GM23248 (cell line): ENCODE measurements at regions not wholly inside any gene's neighbourhood (a gene's known extent, or its start where the extent isn't known, plus 50 kb on each side); places are given as distances from the start of the nearest gene placed in this dataset.
"Not testable (repeated sequence)": the region's sequence is repeated elsewhere in the genome, so short reads cannot be mapped to it uniquely, and the experiment has no call there.

Experiments used
- DNase-seq: peaks from one replicate; pipeline ENCODE4 v3.0.0-alpha.2; 2015
- H2AFZ ChIP-seq: fragments of 200-600 bp; sonication (generic); 2 replicates; pipeline ENCODE4 v1.6.1; 2016; ENCODE audit warnings: antibody characterized with exemption
- H3F3A ChIP-seq: fragments of 200-600 bp; sonication (generic); 2 replicates; pipeline ENCODE4 v1.6.1; 2016; ENCODE audit warnings: mild to moderate bottlenecking, antibody characterized with exemption, mixed run types; ENCODE audit not compliant: insufficient read depth
- H3K27ac ChIP-seq: fragments of 200-600 bp; sonication (generic); 2 replicates; pipeline ENCODE4 v1.5.1; 2016; ENCODE audit warnings: mild to moderate bottlenecking
- H3K27me3 ChIP-seq: fragments of 200-600 bp; sonication (generic); replicated peaks from 2 replicates; pipeline ENCODE4 v1.6.1; 2016; ENCODE audit warnings: mild to moderate bottlenecking; ENCODE audit not compliant: insufficient read depth
- H3K36me3 ChIP-seq: fragments of 200-600 bp; sonication (generic); 2 replicates; pipeline ENCODE4 v1.6.1; 2016; ENCODE audit warnings: low read depth, mild to moderate bottlenecking
- H3K4me1 ChIP-seq: fragments of 200-600 bp; sonication (generic); 2 replicates; pipeline ENCODE4 v1.6.1; 2016; ENCODE audit warnings: mild to moderate bottlenecking; ENCODE audit not compliant: insufficient read depth
- H3K4me2 ChIP-seq: fragments of 200-600 bp; sonication (generic); one replicate; pipeline ENCODE4 v1.6.1; 2016; ENCODE audit warnings: mild to moderate bottlenecking; ENCODE audit not compliant: unreplicated experiment
- H3K4me3 ChIP-seq: fragments of 200-600 bp; sonication (generic); 2 replicates; pipeline ENCODE4 v1.5.1; 2016; ENCODE audit warnings: mild to moderate bottlenecking
- H3K79me2 ChIP-seq: fragments of 200-600 bp; sonication (generic); 2 replicates; pipeline ENCODE4 v1.6.1; 2016; ENCODE audit warnings: mild to moderate bottlenecking; ENCODE audit not compliant: insufficient read depth
- H3K9ac ChIP-seq: fragments of 200-600 bp; sonication (generic); 2 replicates; pipeline ENCODE4 v1.6.1; 2016; ENCODE audit warnings: mild to moderate bottlenecking
- H3K9me2 ChIP-seq: fragments of 200-600 bp; sonication (generic); 2 replicates; pipeline ENCODE4 v1.6.1; 2016; ENCODE audit warnings: mixed run types, mild to moderate bottlenecking, moderate library complexity; ENCODE audit not compliant: insufficient read depth
- H3K9me3 ChIP-seq: fragments of 200-600 bp; sonication (generic); one replicate; pipeline ENCODE4 v1.6.1; 2017; ENCODE audit warnings: low read depth
- H4K20me1 ChIP-seq: fragments of 200-600 bp; sonication (generic); 2 replicates; pipeline ENCODE4 v1.6.0; 2016; ENCODE audit not compliant: insufficient read depth
- EZH2 ChIP-seq: fragments of 200-600 bp; sonication (generic); IDR thresholded peaks from 2 replicates; pipeline ENCODE4 v1.6.1; 2018; ENCODE audit warnings: antibody characterized with exemption, mild to moderate bottlenecking; ENCODE audit not compliant: insufficient read depth, poor library complexity, severe bottlenecking
- EZH2phosphoT487 ChIP-seq: fragments of 200-600 bp; sonication (generic); IDR thresholded peaks from 2 replicates; pipeline ENCODE4 v1.6.1; 2018; ENCODE audit warnings: antibody characterized with exemption, moderate library complexity, mild to moderate bottlenecking, low read depth; ENCODE audit not compliant: insufficient read depth
- WGBS, 2 experiments: methylation state at CpG; one replicate each; pipeline ENCODE4 v1.1.6; 2015 to 2017; ENCODE audit warnings: low lambda C conversion rate in 2 of 2, low coverage in 1 of 2; ENCODE audit errors: missing lambda C conversion rate in 2 of 2; 5-methylcytosine and 5-hydroxymethylcytosine counted together
- in situ Hi-C: fragments of 300-500 bp; cut with MboI; formaldehyde crosslinking; loops from 2 replicates; pipeline ENCODE4 v1.15.0; 2020

DNA sequence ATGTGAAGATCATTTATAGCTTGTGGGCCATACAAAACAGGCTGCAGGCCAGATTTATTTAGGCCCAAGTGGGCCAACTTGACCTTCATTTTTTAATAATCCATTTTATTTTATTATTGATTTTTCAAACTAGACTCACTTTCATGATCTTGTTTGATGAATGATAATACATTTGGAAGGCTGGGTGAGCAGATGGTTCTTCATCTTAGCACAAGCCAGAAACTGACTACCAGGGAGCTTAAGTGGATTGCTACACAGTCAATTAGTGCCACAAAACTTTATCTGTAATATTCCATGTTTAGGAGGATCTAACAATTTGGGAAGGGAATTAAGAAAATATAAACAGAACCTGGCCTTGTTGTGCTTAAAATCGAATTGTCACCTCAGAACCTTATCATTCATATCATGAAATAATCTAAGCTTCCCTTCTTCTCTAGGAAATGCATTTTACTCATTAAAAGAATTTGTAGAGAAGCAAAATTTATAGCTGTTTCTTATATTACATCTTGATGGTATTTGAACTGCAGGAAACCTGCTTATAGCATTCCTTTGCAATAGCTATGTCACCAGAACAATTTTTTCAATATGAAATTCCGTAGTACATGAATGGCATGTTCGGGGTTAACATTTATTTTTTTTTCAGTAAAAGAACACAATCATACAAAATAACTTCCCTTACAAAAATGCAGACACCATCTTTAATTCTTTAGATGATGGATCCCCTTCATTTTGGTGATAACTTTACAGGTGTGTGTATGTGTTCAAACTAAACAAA lies 62.0 kb upstream of the CSRP2 start:
- Histone ChIP-seq H4K20me1 (no peaks in the 10 kb centered on the region), H3K4me3 (no peak overlapping the region), H3K4me2 (no peak overlapping the region), H3K4me1 (peaks cover 33% of the 10 kb centered on the region), H3K36me3 (no peaks in the 10 kb centered on the region), H3F3A (peaks cover 23% of the 10 kb centered on the region), H2AFZ (no peak overlapping the region), H3K9ac (no peak overlapping the region), H3K27me3 (no peaks in the 10 kb centered on the region), H3K27ac (no peak overlapping the region), H3K9me2 (no peaks in the 10 kb centered on the region), H3K9me3 (no peaks in the 10 kb centered on the region), H3K79me2 (no peaks in the 10 kb centered on the region)
- in situ Hi-C loops, result no loop called here
- TF ChIP-seq EZH2phosphoT487 (no peak), EZH2 (no peak)
- no peak for DNase-seq
- 92 to 94% methylated on average over 3 of the region's 3 CpGs for WGBS, 2 experiments

- no peaks in the 10 kb centered on the region for H3K27me3 ChIP-seq
- no peaks in the 10 kb centered on the region for H3K9me3 ChIP-seq
- in situ Hi-C loops, result no loop called here
- TF ChIP-seq EZH2 (no peak), EZH2phosphoT487 (no peak)
- WGBS, 2 experiments, result 92 to 94% methylated on average over 1 of the region's 1 CpG
- no peak overlapping the region for H3K27ac ChIP-seq
- H3K4me1 ChIP-seq, result peaks cover 31% of the 10 kb centered on the region
- H3K4me2 ChIP-seq, result no peak overlapping the region
- H3K9ac ChIP-seq, result no peak overlapping the region
- H4K20me1 ChIP-seq, result no peaks in the 10 kb centered on the region
- no peaks in the 10 kb centered on the region for H3K9me2 ChIP-seq
- H3K4me3 ChIP-seq, result no peak overlapping the region
- no peaks in the 10 kb centered on the region for H3K79me2 ChIP-seq
- no peak overlapping the region for H2AFZ ChIP-seq
- no peak for DNase-seq
- H3F3A ChIP-seq, result peaks cover 23% of the 10 kb centered on the region
- no peaks in the 10 kb centered on the region for H3K36me3 ChIP-seq
Observed at GRCh38 chr12:76939701-76940100, 60.9 kb upstream of the CSRP2 start.

- no peak for TF ChIP-seq EZH2
- no peak for TF ChIP-seq EZH2phosphoT487
- 88 to 91% methylated on average over 14 of the region's 14 CpGs for WGBS, 2 experiments
- in situ Hi-C loops, result no loop called here
Observed at GRCh38 chr12:76936275-76937193, 57.7 kb upstream of the CSRP2 start.

GRCh38 chr12:76933392-76933791 lies 54.6 kb upstream of the CSRP2 start:
- H3K9ac ChIP-seq, H3K79me2 ChIP-seq, H3K27ac ChIP-seq, H3F3A ChIP-seq, H2AFZ ChIP-seq, H3K36me3 ChIP-seq, H3K4me1 ChIP-seq, DNase-seq, H4K20me1 ChIP-seq, H3K9me3 ChIP-seq, in situ Hi-C loops, H3K4me2 ChIP-seq, H3K4me3 ChIP-seq, H3K27me3 ChIP-seq, H3K9me2 ChIP-seq: not testable (repeated sequence)
- 84 to 88% methylated on average over 4 of the region's 4 CpGs for WGBS, 2 experiments

More at GRCh38 chr12:76936275-76937193, 57.7 kb upstream of the CSRP2 start:
- H4K20me1 ChIP-seq, result no peaks in the 10 kb centered on the region
- no peaks in the 10 kb centered on the region for H3K27me3 ChIP-seq
- no peaks in the 10 kb centered on the region for H3K9me3 ChIP-seq
- no peak overlapping the region for H3K4me3 ChIP-seq
- H3F3A ChIP-seq, result no peaks in the 10 kb centered on the region
- DNase-seq, result no peak
- H3K4me1 ChIP-seq, result no peaks in the 10 kb centered on the region
- H3K27ac ChIP-seq, result no peak overlapping the region
- H3K9me2 ChIP-seq, result no peaks in the 10 kb centered on the region
- no peaks in the 10 kb centered on the region for H3K79me2 ChIP-seq
- no peaks in the 10 kb centered on the region for H3K36me3 ChIP-seq
- no peak overlapping the region for H2AFZ ChIP-seq
- H3K9ac ChIP-seq, result no peak overlapping the region
- no peak overlapping the region for H3K4me2 ChIP-seq
